ENCODE measurements at regions not wholly inside any gene's neighbourhood (a gene's known extent, or its start where the extent isn't known, plus 50 kb on each side); places are given as distances from the start of the nearest gene placed in this dataset.

- Histone ChIP-seq H3K4me2 (ENCODE audit: low read length) (no peak overlapping the region), H3K4me1 (ENCODE audit: low read length) (no peaks in the 10 kb centered on the region), H3K4me3 (ENCODE audit: low read length) (no peak overlapping the region), H3K9me3 (ENCODE audit: insufficient read depth, low read length) (no peaks in the 10 kb centered on the region), H4K20me1 (ENCODE audit: insufficient read depth, low read length) (no peaks in the 10 kb centered on the region), H3K27me3 (ENCODE audit: low read depth, low read length) (no peaks in the 10 kb centered on the region), H3K36me3 (replicated peaks; ENCODE audit: low read depth, low read length) (no peaks in the 10 kb centered on the region), H3K9ac (ENCODE audit: low read length) (no peak overlapping the region), H2AFZ (ENCODE audit: low read depth, low read length) (no peak overlapping the region), H3K79me2 (ENCODE audit: low read length) (no peaks in the 10 kb centered on the region), H3K27ac (ENCODE audit: low read length) (no peak overlapping the region)
- TF ChIP-seq EZH2phosphoT487 (IDR thresholded peaks at IDR 0.05; ENCODE audit: low read depth) (no peak), CTCF (IDR thresholded peaks at IDR 0.05; ENCODE audit: low read depth, low read length) (no peak)
Observed at GRCh38 chr7:10592604-10593003, 381.1 kb upstream of the PHF14 start.

- no peaks in the 10 kb centered on the region for H3K36me3 ChIP-seq (replicated peaks; ENCODE audit: low read depth, low read length)
- H4K20me1 ChIP-seq (ENCODE audit: insufficient read depth, low read length): no peaks in the 10 kb centered on the region
- H3K9me3 ChIP-seq (ENCODE audit: insufficient read depth, low read length): no peaks in the 10 kb centered on the region
- H3K27me3 ChIP-seq (ENCODE audit: low read depth, low read length): no peaks in the 10 kb centered on the region
- no peaks in the 10 kb centered on the region for H3K4me1 ChIP-seq (ENCODE audit: low read length)
- no peak overlapping the region for H2AFZ ChIP-seq (ENCODE audit: low read depth, low read length)
- no peak overlapping the region for H3K4me2 ChIP-seq (ENCODE audit: low read length)
- TF ChIP-seq EZH2phosphoT487 (IDR thresholded peaks at IDR 0.05; ENCODE audit: low read depth) (no peak), CTCF (IDR thresholded peaks at IDR 0.05; ENCODE audit: low read depth, low read length) (no peak)
- H3K27ac ChIP-seq (ENCODE audit: low read length): no peak overlapping the region
- H3K79me2 ChIP-seq (ENCODE audit: low read length): no peaks in the 10 kb centered on the region
- H3K9ac ChIP-seq (ENCODE audit: low read length): no peak overlapping the region
- no peak overlapping the region for H3K4me3 ChIP-seq (ENCODE audit: low read length)
Observed at GRCh38 chr7:10593080-10593479, 380.6 kb upstream of the PHF14 start.

- H3K4me3 ChIP-seq (ENCODE audit: low read length): no peak overlapping the region
Observed at GRCh38 chr7:10596827-10597226, 376.8 kb upstream of the PHF14 start.

GRCh38 chr7:10604128-10604527, 369.5 kb upstream of the PHF14 start:
- TF ChIP-seq CTCF (IDR thresholded peaks at IDR 0.05; ENCODE audit: low read depth, low read length): no peak
- TF ChIP-seq EZH2phosphoT487 (IDR thresholded peaks at IDR 0.05; ENCODE audit: low read depth): no peak
- Histone ChIP-seq H3K27ac (ENCODE audit: low read length) (no peak overlapping the region), H3K9me3 (ENCODE audit: insufficient read depth, low read length) (no peaks in the 10 kb centered on the region), H3K27me3 (ENCODE audit: low read depth, low read length) (no peaks in the 10 kb centered on the region), H3K4me1 (ENCODE audit: low read length) (no peaks in the 10 kb centered on the region), H3K4me2 (ENCODE audit: low read length) (no peak overlapping the region), H2AFZ (ENCODE audit: low read depth, low read length) (no peak overlapping the region), H3K9ac (ENCODE audit: low read length) (no peak overlapping the region), H3K79me2 (ENCODE audit: low read length) (no peaks in the 10 kb centered on the region), H3K4me3 (ENCODE audit: low read length) (no peak overlapping the region), H3K36me3 (replicated peaks; ENCODE audit: low read depth, low read length) (no peaks in the 10 kb centered on the region), H4K20me1 (ENCODE audit: insufficient read depth, low read length) (no peaks in the 10 kb centered on the region)

More at GRCh38 chr7:10596827-10597226, 376.8 kb upstream of the PHF14 start:
- Histone ChIP-seq H4K20me1 (ENCODE audit: insufficient read depth, low read length) (no peaks in the 10 kb centered on the region), H3K27ac (ENCODE audit: low read length) (no peak overlapping the region), H2AFZ (ENCODE audit: low read depth, low read length) (no peak overlapping the region), H3K27me3 (ENCODE audit: low read depth, low read length) (no peaks in the 10 kb centered on the region), H3K79me2 (ENCODE audit: low read length) (no peaks in the 10 kb centered on the region), H3K4me1 (ENCODE audit: low read length) (no peaks in the 10 kb centered on the region), H3K9me3 (ENCODE audit: insufficient read depth, low read length) (no peaks in the 10 kb centered on the region), H3K36me3 (replicated peaks; ENCODE audit: low read depth, low read length) (no peaks in the 10 kb centered on the region), H3K4me2 (ENCODE audit: low read length) (no peak overlapping the region), H3K9ac (ENCODE audit: low read length) (no peak overlapping the region)
- no peak for TF ChIP-seq EZH2phosphoT487 (IDR thresholded peaks at IDR 0.05; ENCODE audit: low read depth)
- no peak for TF ChIP-seq CTCF (IDR thresholded peaks at IDR 0.05; ENCODE audit: low read depth, low read length)

All from OCI-LY3 (cell line).